GM12865 (cell line): ENCODE measurements at regions not wholly inside any gene's neighbourhood (a gene's known extent, or its start where the extent isn't known, plus 50 kb on each side); places are given as distances from the start of the nearest gene placed in this dataset.

Source experiments
- DNase-seq: peaks from one replicate; pipeline ENCODE4 v3.0.0; 2010; ENCODE audit warnings: low read depth
- H3K4me3 ChIP-seq: 2 replicates; pipeline ENCODE4 v1.5.1; 2011; ENCODE audit warnings: mild to moderate bottlenecking, low read depth, low read length, control low read depth
- CTCF ChIP-seq: IDR thresholded peaks from 2 replicates; pipeline ENCODE4 v1.5.1; 2011; ENCODE audit warnings: low read length, control low read depth, low read depth, inconsistent platforms; ENCODE audit not compliant: insufficient read depth; ENCODE audit errors: missing control alignments

- no peak overlapping the region for H3K4me3 ChIP-seq
- DNase-seq = no peak
- no peak for TF ChIP-seq CTCF
Observed at GRCh38 chr12:105610459-105610858, 280.0 kb downstream of the C12orf75 start.

- no peak for TF ChIP-seq CTCF
- H3K4me3 ChIP-seq = no peak overlapping the region
- no peak for DNase-seq
Observed at GRCh38 chr12:105611340-105611739, 280.8 kb downstream of the C12orf75 start.

- H3K4me3 ChIP-seq = no peak overlapping the region
- no peak for DNase-seq
- TF ChIP-seq CTCF = no peak
Observed at GRCh38 chr12:105613269-105613668, 282.8 kb downstream of the C12orf75 start.

GRCh38 chr12:105613887-105614286, 283.4 kb downstream of the C12orf75 start:
- H3K4me3 ChIP-seq = no peak overlapping the region
- TF ChIP-seq CTCF = no peak
- no peak for DNase-seq

- DNase-seq = no peak
- no peak for TF ChIP-seq CTCF
- H3K4me3 ChIP-seq = no peak overlapping the region
Observed at GRCh38 chr12:105616971-105617540, 286.6 kb downstream of the C12orf75 start.

- no peak for DNase-seq
Observed at GRCh38 chr12:105622220-105622619, 291.7 kb downstream of the C12orf75 start.

More at GRCh38 chr12:105622220-105622619, 291.7 kb downstream of the C12orf75 start:
- H3K4me3 ChIP-seq = no peak overlapping the region
- no peak for TF ChIP-seq CTCF
